Breast epithelium (tissue), 3 donors: ENCODE measurements at regions not wholly inside any gene's neighbourhood (a gene's known extent, or its start where the extent isn't known, plus 50 kb on each side); places are given as distances from the start of the nearest gene placed in this dataset.

Experiments used
- POLR2A ChIP-seq: fragments of 450-650 bp; IDR thresholded peaks from one replicate; pipeline ENCODE4 v1.6.1; 2016; ENCODE audit warnings: antibody characterized with exemption, mild to moderate bottlenecking, moderate library complexity
- POLR2AphosphoS5 ChIP-seq, 3 donors: sonication (generic); formaldehyde crosslinking; IDR thresholded peaks; one replicate each; pipeline ENCODE4 v1.6.1; 2017; ENCODE audit warnings: antibody characterized with exemption in 3 of 3
- TF ChIP-seq, protein P1 (sequence below), 3 donors: fragments of 450-650 bp; IDR thresholded peaks; one replicate each; pipeline ENCODE4 v1.5.1; 2016 to 2017; ENCODE audit warnings: antibody characterized with exemption in 3 of 3, mild to moderate bottlenecking in 3 of 3, moderate library complexity in 3 of 3

DNA sequence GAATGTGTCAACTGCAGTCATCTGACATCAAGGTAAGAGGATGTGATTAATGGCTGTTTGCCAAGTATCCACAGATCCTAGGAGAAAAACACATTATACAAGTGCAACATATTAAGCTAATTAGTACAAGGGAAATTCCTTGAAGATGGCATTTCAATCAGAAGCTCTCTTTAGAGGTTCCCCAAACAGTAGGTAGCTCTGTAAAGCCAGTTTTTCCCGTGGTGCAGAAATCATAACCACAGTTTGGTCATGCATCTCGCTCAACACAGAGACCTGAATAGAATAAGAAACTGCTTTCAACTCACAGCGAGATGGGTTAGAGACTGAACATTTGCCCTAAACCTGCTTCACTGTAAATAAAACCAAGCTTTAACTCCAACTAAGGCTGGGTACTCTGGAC is 230.5 kb upstream of the CAMK1G start:
- TF ChIP-seq, protein P1, sequence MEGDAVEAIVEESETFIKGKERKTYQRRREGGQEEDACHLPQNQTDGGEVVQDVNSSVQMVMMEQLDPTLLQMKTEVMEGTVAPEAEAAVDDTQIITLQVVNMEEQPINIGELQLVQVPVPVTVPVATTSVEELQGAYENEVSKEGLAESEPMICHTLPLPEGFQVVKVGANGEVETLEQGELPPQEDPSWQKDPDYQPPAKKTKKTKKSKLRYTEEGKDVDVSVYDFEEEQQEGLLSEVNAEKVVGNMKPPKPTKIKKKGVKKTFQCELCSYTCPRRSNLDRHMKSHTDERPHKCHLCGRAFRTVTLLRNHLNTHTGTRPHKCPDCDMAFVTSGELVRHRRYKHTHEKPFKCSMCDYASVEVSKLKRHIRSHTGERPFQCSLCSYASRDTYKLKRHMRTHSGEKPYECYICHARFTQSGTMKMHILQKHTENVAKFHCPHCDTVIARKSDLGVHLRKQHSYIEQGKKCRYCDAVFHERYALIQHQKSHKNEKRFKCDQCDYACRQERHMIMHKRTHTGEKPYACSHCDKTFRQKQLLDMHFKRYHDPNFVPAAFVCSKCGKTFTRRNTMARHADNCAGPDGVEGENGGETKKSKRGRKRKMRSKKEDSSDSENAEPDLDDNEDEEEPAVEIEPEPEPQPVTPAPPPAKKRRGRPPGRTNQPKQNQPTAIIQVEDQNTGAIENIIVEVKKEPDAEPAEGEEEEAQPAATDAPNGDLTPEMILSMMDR (IDR thresholded peaks at IDR 0.05), result no peak
- no peak for TF ChIP-seq POLR2AphosphoS5 (IDR thresholded peaks at IDR 0.05)
- TF ChIP-seq POLR2A, result no peak
